GM18505 (cell line): ENCODE measurements at regions not wholly inside any gene's neighbourhood (a gene's known extent, or its start where the extent isn't known, plus 50 kb on each side); places are given as distances from the start of the nearest gene placed in this dataset.

Source experiments
- ATAC-seq: cut with Tn5 transposase; IDR thresholded peaks from one replicate; pipeline ENCODE4 v1.9.1; 2021; ENCODE audit not compliant: unreplicated experiment
- POLR2A ChIP-seq: IDR thresholded peaks from 4 replicates; pipeline ENCODE4 v1.6.1; 2011; ENCODE audit warnings: borderline replicate concordance; ENCODE audit not compliant: insufficient read depth, insufficient read length; ENCODE audit errors: extremely low read depth

GRCh38 chr2:145041706-145042105 lies 521.8 kb upstream of the ZEB2 start:
- TF ChIP-seq POLR2A = no peak
- no peak for ATAC-seq

GRCh38 chr2:145040433-145040832 lies 520.5 kb upstream of the ZEB2 start:
- no peak for TF ChIP-seq POLR2A
- ATAC-seq = no peak

GRCh38 chr2:145038041-145038525 lies 518.2 kb upstream of the ZEB2 start:
- no peak for TF ChIP-seq POLR2A
- no peak for ATAC-seq

- no peak for ATAC-seq
- no peak for TF ChIP-seq POLR2A
These were observed 516.6 kb upstream of the ZEB2 start for GRCh38 chr2:145036421-145037011.

GRCh38 chr2:145034511-145034910 lies 514.6 kb upstream of the ZEB2 start:
- no peak for ATAC-seq

GRCh38 chr2:145033438-145033837 lies 513.5 kb upstream of the ZEB2 start:
- TF ChIP-seq POLR2A = no peak
- no peak for ATAC-seq

More at GRCh38 chr2:145034511-145034910, 514.6 kb upstream of the ZEB2 start:
- no peak for TF ChIP-seq POLR2A

- TF ChIP-seq POLR2A = no peak
- ATAC-seq = no peak
These were observed 512.9 kb upstream of the ZEB2 start for GRCh38 chr2:145032791-145033190.

GRCh38 chr2:145029873-145030272 lies 510.0 kb upstream of the ZEB2 start:
- no peak for TF ChIP-seq POLR2A
- ATAC-seq = no peak

- ATAC-seq = no peak
- TF ChIP-seq POLR2A = no peak
These were observed 509.2 kb upstream of the ZEB2 start for GRCh38 chr2:145029081-145029480.

- TF ChIP-seq POLR2A = no peak
- ATAC-seq = no peak
These were observed 508.4 kb upstream of the ZEB2 start for GRCh38 chr2:145028101-145028920.

- ATAC-seq = no peak
- TF ChIP-seq POLR2A = no peak
These were observed 506.8 kb upstream of the ZEB2 start for GRCh38 chr2:145026456-145027455.

GRCh38 chr2:145025382-145025781 lies 505.5 kb upstream of the ZEB2 start:
- no peak for ATAC-seq
- no peak for TF ChIP-seq POLR2A

GRCh38 chr2:145023334-145023934 lies 503.5 kb upstream of the ZEB2 start:
- no peak for TF ChIP-seq POLR2A
- no peak for ATAC-seq
